ENCODE measurements at regions not wholly inside any gene's neighbourhood (a gene's known extent, or its start where the extent isn't known, plus 50 kb on each side); places are given as distances from the start of the nearest gene placed in this dataset.

- H3K4me3 ChIP-seq: no peak overlapping the region
- ATAC-seq (replicated peaks in 6 of 8): no peak
- WGBS, 10 experiments: 12 to 60% (median 52%) methylated on average over 1 to 10 of the region's 18 CpGs; no CpG with 5 or more reads in 3 of the 10 experiments
- no peaks in the 10 kb centered on the region for H3K4me1 ChIP-seq (replicated peaks in 1 of 2)
- H3K27ac ChIP-seq: no peak overlapping the region
- in situ Hi-C loops (cut with MboI; ENCODE audit: low pct_unique_long_range_greater_than_20kb in 2 of 9, low sequenced_read_pairs in 9 of 9, unreplicated experiment in 9 of 9): no loop called here
Measured at GRCh38 chr10:130481076-130481930, 345.1 kb downstream of the GLRX3 start.

GRCh38 chr10:130481936-130482335 lies 345.7 kb downstream of the GLRX3 start:
- ATAC-seq (replicated peaks in 6 of 8): no peak
- Histone ChIP-seq H3K4me3 (no peak overlapping the region), H3K4me1 (replicated peaks in 1 of 2) (no peaks in the 10 kb centered on the region), H3K27ac (no peak overlapping the region)
- in situ Hi-C loops (cut with MboI; ENCODE audit: low pct_unique_long_range_greater_than_20kb in 2 of 9, low sequenced_read_pairs in 9 of 9, unreplicated experiment in 9 of 9): no loop called here
- WGBS, 10 experiments: 28 to 92% (median 50%) methylated on average over 2 to 10 of the region's 11 CpGs; no CpG with 5 or more reads in 5 of the 10 experiments

- ATAC-seq (replicated peaks in 6 of 8): no peak
- H3K27ac ChIP-seq: no peak overlapping the region
- 0 to 88% (median 23%) methylated on average over 1 to 9 of the region's 17 CpGs; no CpG with 5 or more reads in 5 of the 10 experiments for WGBS, 10 experiments
Measured at GRCh38 chr10:130483691-130484467, 347.7 kb downstream of the GLRX3 start.

GRCh38 chr10:130484468-130485180 lies 348.4 kb downstream of the GLRX3 start:
- no peak overlapping the region for H3K27ac ChIP-seq
- in situ Hi-C loops (cut with MboI; ENCODE audit: low pct_unique_long_range_greater_than_20kb in 2 of 9, low sequenced_read_pairs in 9 of 9, unreplicated experiment in 9 of 9): no loop called here
- whole genome bisulfite sequencing, 10 experiments: 0 to 94% (median 63%) methylated on average over 1 to 11 of the region's 18 CpGs; no CpG with 5 or more reads in 1 of the 10 experiments
- peak in 1 of 8 experiments; percentile 36 for ATAC-seq (replicated peaks in 6 of 8)
- no peaks in the 10 kb centered on the region for H3K4me1 ChIP-seq (replicated peaks in 1 of 2)
- H3K4me3 ChIP-seq: no peak overlapping the region

More at GRCh38 chr10:130483691-130484467, 347.7 kb downstream of the GLRX3 start:
- in situ Hi-C loops (cut with MboI; ENCODE audit: low pct_unique_long_range_greater_than_20kb in 2 of 9, low sequenced_read_pairs in 9 of 9, unreplicated experiment in 9 of 9): no loop called here
- H3K4me1 ChIP-seq (replicated peaks in 1 of 2): no peaks in the 10 kb centered on the region
- no peak overlapping the region for H3K4me3 ChIP-seq

GRCh38 chr10:130485236-130485957 lies 349.2 kb downstream of the GLRX3 start:
- WGBS, 10 experiments: 71 to 88% (median 78%) methylated on average over 2 to 4 of the region's 27 CpGs; no CpG with 5 or more reads in 7 of the 10 experiments
- in situ Hi-C loops (cut with MboI; ENCODE audit: low pct_unique_long_range_greater_than_20kb in 2 of 9, low sequenced_read_pairs in 9 of 9, unreplicated experiment in 9 of 9): no loop called here
- no peak overlapping the region for H3K27ac ChIP-seq
- no peak overlapping the region for H3K4me3 ChIP-seq
- no peak for ATAC-seq (replicated peaks in 6 of 8)
- no peaks in the 10 kb centered on the region for H3K4me1 ChIP-seq (replicated peaks in 1 of 2)

GRCh38 chr10:130485958-130486895 lies 350.0 kb downstream of the GLRX3 start:
- in situ Hi-C loops (cut with MboI; ENCODE audit: low pct_unique_long_range_greater_than_20kb in 2 of 9, low sequenced_read_pairs in 9 of 9, unreplicated experiment in 9 of 9): no loop called here
- 6 to 97% (median 58%) methylated on average over 1 to 16 of the region's 29 CpGs; no CpG with 5 or more reads in 4 of the 10 experiments for WGBS, 10 experiments
- Histone ChIP-seq H3K4me1 (replicated peaks in 1 of 2) (no peaks in the 10 kb centered on the region), H3K27ac (no peak overlapping the region), H3K4me3 (no peak overlapping the region)
- ATAC-seq (replicated peaks in 6 of 8): no peak

GRCh38 chr10:130486906-130487305 lies 350.7 kb downstream of the GLRX3 start:
- in situ Hi-C loops (cut with MboI; ENCODE audit: low pct_unique_long_range_greater_than_20kb in 2 of 9, low sequenced_read_pairs in 9 of 9, unreplicated experiment in 9 of 9): no loop called here
- Histone ChIP-seq H3K4me3 (no peak overlapping the region), H3K27ac (no peak overlapping the region), H3K4me1 (replicated peaks in 1 of 2) (no peaks in the 10 kb centered on the region)
- 0 to 100% (median 60%) methylated on average over 1 to 6 of the region's 7 CpGs; no CpG with 5 or more reads in 3 of the 10 experiments for WGBS, 10 experiments
- no peak for ATAC-seq (replicated peaks in 6 of 8)

- 0 to 40% (median 20%) methylated on average over 1 to 3 of the region's 6 CpGs; no CpG with 5 or more reads in 3 of the 10 experiments for WGBS, 10 experiments
- no peaks in the 10 kb centered on the region for H3K4me1 ChIP-seq (replicated peaks in 1 of 2)
- ATAC-seq (replicated peaks in 6 of 8): no peak
- H3K4me3 ChIP-seq: no peak overlapping the region
- H3K27ac ChIP-seq: no peak overlapping the region
- in situ Hi-C loops (cut with MboI; ENCODE audit: low pct_unique_long_range_greater_than_20kb in 2 of 9, low sequenced_read_pairs in 9 of 9, unreplicated experiment in 9 of 9): no loop called here
Measured at GRCh38 chr10:130487566-130487965, 351.4 kb downstream of the GLRX3 start.

GRCh38 chr10:130489891-130490290 lies 353.7 kb downstream of the GLRX3 start:
- no peak overlapping the region for H3K27ac ChIP-seq
- no peaks in the 10 kb centered on the region for H3K4me1 ChIP-seq (replicated peaks in 1 of 2)
- H3K4me3 ChIP-seq: no peak overlapping the region
- no peak for ATAC-seq (replicated peaks in 6 of 8)
- in situ Hi-C loops (cut with MboI; ENCODE audit: low pct_unique_long_range_greater_than_20kb in 2 of 9, low sequenced_read_pairs in 9 of 9, unreplicated experiment in 9 of 9): no loop called here
- WGBS, 10 experiments: 0 to 84% (median 53%) methylated on average over 2 to 4 of the region's 5 CpGs; no CpG with 5 or more reads in 4 of the 10 experiments

- WGBS, 10 experiments: 0 to 80% (median 35%) methylated on average over 1 to 5 of the region's 5 CpGs; no CpG with 5 or more reads in 2 of the 10 experiments
- peak in 1 of 8 experiments; percentile 47 for ATAC-seq (replicated peaks in 6 of 8)
- in situ Hi-C loops (cut with MboI; ENCODE audit: low pct_unique_long_range_greater_than_20kb in 2 of 9, low sequenced_read_pairs in 9 of 9, unreplicated experiment in 9 of 9): no loop called here
- H3K4me1 ChIP-seq (replicated peaks in 1 of 2): no peaks in the 10 kb centered on the region
- H3K27ac ChIP-seq: no peak overlapping the region
- H3K4me3 ChIP-seq: no peak overlapping the region
Measured at GRCh38 chr10:130491011-130491692, 355.0 kb downstream of the GLRX3 start.

- H3K4me3 ChIP-seq: no peak overlapping the region
- in situ Hi-C loops (cut with MboI; ENCODE audit: low pct_unique_long_range_greater_than_20kb in 2 of 9, low sequenced_read_pairs in 9 of 9, unreplicated experiment in 9 of 9): no loop called here
- 4 to 81% (median 38%) methylated on average over 3 to 7 of the region's 7 CpGs for WGBS, 10 experiments
- peak in 1 of 8 experiments; percentile 35 for ATAC-seq (replicated peaks in 6 of 8)
- H3K27ac ChIP-seq: no peak overlapping the region
- no peaks in the 10 kb centered on the region for H3K4me1 ChIP-seq (replicated peaks in 1 of 2)
Measured at GRCh38 chr10:130491693-130492050, 355.5 kb downstream of the GLRX3 start.
